22Rv1 (cell line): ENCODE measurements at regions not wholly inside any gene's neighbourhood (a gene's known extent, or its start where the extent isn't known, plus 50 kb on each side); places are given as distances from the start of the nearest gene placed in this dataset.

Source experiments
- ZFX ChIP-seq: fragments of 450-650 bp; IDR thresholded peaks from 2 replicates; pipeline ENCODE4 v1.6.1; 2017; ENCODE audit warnings: antibody characterized with exemption, borderline replicate concordance
- TF ChIP-seq, protein P1 (sequence below): fragments of 450-650 bp; IDR thresholded peaks from 2 replicates; pipeline ENCODE4 v1.5.1; 2017; ENCODE audit warnings: mild to moderate bottlenecking

DNA sequence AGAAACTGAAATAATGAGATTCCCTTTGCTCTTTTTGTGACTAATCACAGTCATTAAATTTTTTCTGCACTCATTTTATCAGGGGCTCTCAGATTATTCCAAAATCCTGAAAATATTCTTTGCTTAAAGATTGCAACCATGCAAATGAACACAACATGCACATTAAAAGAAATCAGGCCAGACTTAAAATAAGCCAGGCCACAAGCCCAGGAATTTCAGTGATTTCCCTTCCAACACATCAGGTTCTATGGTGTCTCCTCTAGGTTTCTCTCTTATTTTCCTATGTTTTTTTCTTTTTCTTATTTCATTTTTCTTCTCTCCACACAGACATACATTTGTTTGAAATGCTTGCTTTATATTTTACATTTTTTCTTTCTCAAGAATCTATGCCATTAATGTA lies 65.3 kb downstream of the NIBAN1 start:
- TF ChIP-seq, protein P1, sequence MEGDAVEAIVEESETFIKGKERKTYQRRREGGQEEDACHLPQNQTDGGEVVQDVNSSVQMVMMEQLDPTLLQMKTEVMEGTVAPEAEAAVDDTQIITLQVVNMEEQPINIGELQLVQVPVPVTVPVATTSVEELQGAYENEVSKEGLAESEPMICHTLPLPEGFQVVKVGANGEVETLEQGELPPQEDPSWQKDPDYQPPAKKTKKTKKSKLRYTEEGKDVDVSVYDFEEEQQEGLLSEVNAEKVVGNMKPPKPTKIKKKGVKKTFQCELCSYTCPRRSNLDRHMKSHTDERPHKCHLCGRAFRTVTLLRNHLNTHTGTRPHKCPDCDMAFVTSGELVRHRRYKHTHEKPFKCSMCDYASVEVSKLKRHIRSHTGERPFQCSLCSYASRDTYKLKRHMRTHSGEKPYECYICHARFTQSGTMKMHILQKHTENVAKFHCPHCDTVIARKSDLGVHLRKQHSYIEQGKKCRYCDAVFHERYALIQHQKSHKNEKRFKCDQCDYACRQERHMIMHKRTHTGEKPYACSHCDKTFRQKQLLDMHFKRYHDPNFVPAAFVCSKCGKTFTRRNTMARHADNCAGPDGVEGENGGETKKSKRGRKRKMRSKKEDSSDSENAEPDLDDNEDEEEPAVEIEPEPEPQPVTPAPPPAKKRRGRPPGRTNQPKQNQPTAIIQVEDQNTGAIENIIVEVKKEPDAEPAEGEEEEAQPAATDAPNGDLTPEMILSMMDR = no peak
- TF ChIP-seq ZFX = no peak
